Effector memory CD8-positive, alpha-beta T cell (primary cell): ENCODE measurements at regions not wholly inside any gene's neighbourhood (a gene's known extent, or its start where the extent isn't known, plus 50 kb on each side); places are given as distances from the start of the nearest gene placed in this dataset.

Source experiments
- ATAC-seq: fragments of 150-1000 bp; cut with Tn5 transposase; replicated peaks from 2 replicates; pipeline ENCODE4 v1.10.0; 2021; ENCODE audit warnings: mild to moderate bottlenecking, moderate library complexity
- DNase-seq, 3 experiments: peaks; one replicate each; pipeline ENCODE4 v3.0.0; 2021
- H3K27ac Mint-ChIP-seq, 2 donors: one replicate each; pipeline ENCODE4 v1.8.0; 2022; ENCODE audit warnings: mild to moderate bottlenecking in 2 of 2, mixed read lengths in 2 of 2, moderate library complexity in 2 of 2
- H3K27me3 Mint-ChIP-seq, 2 donors: one replicate each; pipeline ENCODE4 v1.8.0; 2022; ENCODE audit warnings: mixed read lengths in 2 of 2
- H3K36me3 Mint-ChIP-seq: one replicate; pipeline ENCODE4 v1.8.0; 2022; ENCODE audit warnings: mild to moderate bottlenecking, moderate library complexity, mixed read lengths; ENCODE audit not compliant: insufficient read depth
- H3K4me1 Mint-ChIP-seq, 2 donors: one replicate each; pipeline ENCODE4 v1.8.0; 2022; ENCODE audit warnings: low read depth in 2 of 2, mixed read lengths in 2 of 2
- H3K4me3 Mint-ChIP-seq, 2 donors: one replicate each; pipeline ENCODE4 v1.8.0; 2022; ENCODE audit warnings: mild to moderate bottlenecking in 2 of 2, mixed read lengths in 2 of 2, moderate library complexity in 2 of 2
- H3K9me3 Mint-ChIP-seq, 2 donors: one replicate each; pipeline ENCODE4 v1.8.0; 2022; ENCODE audit warnings: mixed read lengths in 2 of 2

DNA sequence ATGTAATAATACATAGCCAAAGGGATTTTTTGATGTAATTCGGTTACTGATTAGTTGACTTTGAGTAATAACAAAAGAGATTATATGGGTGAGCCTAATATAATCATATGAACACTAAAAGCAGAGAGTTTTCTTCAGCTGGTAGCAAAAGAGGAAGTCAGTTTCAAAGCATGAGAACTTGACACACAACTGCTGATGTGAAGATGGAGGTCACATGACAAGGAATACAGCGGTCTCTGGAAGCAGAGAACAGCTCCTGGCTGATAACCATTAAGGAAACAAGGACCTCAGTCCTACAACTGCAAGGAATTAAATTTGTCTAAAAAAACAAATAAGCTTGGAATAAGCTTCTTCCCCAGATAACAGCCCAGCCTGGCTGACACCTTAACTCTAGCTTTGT is 119.1 kb upstream of the PRNP start:
- DNase-seq (no peak), ATAC-seq (no peak)
- no peaks in the 10 kb centered on the region for H3K9me3 Mint-ChIP-seq
- no peak overlapping the region for H3K4me3 Mint-ChIP-seq
- H3K4me1 Mint-ChIP-seq = no peaks in the 10 kb centered on the region
- no peaks in the 10 kb centered on the region for H3K36me3 Mint-ChIP-seq
- no peak overlapping the region for H3K27ac Mint-ChIP-seq
- peaks cover 30 to 66% of the 10 kb centered on the region in 2 donors for H3K27me3 Mint-ChIP-seq

DNA sequence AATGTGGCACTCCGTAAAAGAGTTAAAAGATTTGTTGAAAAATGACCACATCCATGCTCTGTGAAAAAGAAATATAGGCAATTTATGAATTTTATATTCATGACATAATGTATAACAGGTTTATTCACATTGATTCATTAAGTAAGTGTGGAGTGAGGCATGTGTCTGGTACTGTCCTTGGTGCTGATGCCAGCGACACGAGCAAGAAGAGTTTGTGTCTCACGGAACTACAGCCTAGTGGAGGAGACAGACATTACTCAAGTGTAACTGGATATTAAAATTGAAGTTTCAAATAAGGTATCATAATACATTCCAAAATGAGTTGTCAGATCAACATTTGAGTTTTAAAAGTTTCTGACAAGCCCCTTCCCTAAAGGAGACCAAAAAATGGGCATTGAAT is 122.7 kb upstream of the PRNP start:
- no peaks in the 10 kb centered on the region for H3K9me3 Mint-ChIP-seq
- H3K27me3 Mint-ChIP-seq = peaks cover 53 to 63% of the 10 kb centered on the region in 2 donors
- no peak for ATAC-seq
- H3K4me1 Mint-ChIP-seq = no peaks in the 10 kb centered on the region
- H3K4me3 Mint-ChIP-seq = no peak overlapping the region
- no peak for DNase-seq
- no peaks in the 10 kb centered on the region for H3K36me3 Mint-ChIP-seq
- no peak overlapping the region for H3K27ac Mint-ChIP-seq

DNA sequence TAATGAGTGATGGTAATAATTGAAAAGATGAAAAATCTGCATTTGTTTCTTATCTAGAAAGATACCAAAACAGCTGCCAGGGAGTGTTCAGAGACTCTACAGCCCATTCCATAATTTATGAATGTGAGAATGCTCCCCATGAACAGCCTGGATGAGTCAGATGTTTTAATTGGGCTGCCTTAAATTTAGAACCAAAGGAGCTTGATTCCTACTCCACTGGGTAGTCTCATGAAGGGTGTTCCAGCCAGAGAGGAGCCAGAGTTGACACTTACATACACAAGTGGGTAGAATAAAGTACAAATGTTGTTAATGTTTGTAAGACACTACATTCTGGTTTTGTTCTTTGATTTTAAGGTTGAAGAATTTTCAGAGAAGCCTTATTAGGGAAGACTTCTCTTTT is 123.2 kb upstream of the PRNP start:
- DNase-seq (no peak), ATAC-seq (no peak)
- Mint-ChIP-seq H3K9me3 (no peaks in the 10 kb centered on the region), H3K4me3 (no peak overlapping the region), H3K27me3 (peaks cover 53 to 68% of the 10 kb centered on the region in 2 donors), H3K27ac (no peak overlapping the region), H3K36me3 (no peaks in the 10 kb centered on the region), H3K4me1 (no peaks in the 10 kb centered on the region)

DNA sequence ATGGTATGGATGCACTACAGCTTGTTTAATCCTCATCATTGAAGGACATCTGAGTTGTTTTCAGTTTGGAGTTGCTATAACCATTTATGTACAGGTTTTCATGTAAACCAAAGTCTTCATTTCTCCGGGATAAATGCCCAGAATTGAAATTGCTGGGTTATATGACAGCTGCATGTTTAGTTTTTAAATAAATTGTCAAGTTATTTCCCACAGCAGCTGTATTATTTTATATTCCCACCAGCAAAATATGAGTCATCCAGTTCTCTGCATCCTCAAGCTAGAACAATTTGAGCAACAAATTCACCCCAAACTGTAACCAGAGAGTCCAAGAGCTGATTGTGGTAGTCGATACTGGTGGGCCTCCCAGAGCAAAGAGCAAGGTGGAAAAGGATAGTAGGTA is 125.6 kb upstream of the PRNP start:
- H3K36me3 Mint-ChIP-seq = no peaks in the 10 kb centered on the region

DNA sequence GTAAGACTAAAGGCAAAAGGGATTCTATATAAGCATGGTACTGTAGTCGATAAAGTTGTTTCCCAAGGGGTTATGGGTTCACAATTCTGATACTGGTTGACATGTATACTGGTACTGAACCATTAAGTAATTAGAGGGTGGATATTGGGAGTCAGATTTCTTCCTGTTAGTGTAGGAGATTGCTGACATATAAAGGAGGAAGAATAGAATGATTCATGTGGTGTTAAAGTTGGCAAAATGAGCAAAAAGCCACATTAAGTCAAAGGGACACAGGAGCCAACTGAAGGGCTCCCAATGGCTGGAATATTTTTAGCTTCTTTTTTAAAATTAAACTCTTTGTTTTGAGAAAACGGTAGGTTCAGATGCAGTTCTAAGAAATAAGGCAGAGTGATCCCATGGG is 126.3 kb upstream of the PRNP start:
- Mint-ChIP-seq H3K9me3 (no peaks in the 10 kb centered on the region), H3K27me3 (peaks cover 61 to 77% of the 10 kb centered on the region in 2 donors), H3K4me3 (no peak overlapping the region), H3K4me1 (no peaks in the 10 kb centered on the region), H3K27ac (no peak overlapping the region), H3K36me3 (no peaks in the 10 kb centered on the region)
- ATAC-seq = no peak
- DNase-seq = no peak

More for the DNA sequence above, 125.6 kb upstream of the PRNP start:
- no peak overlapping the region for H3K4me3 Mint-ChIP-seq
- ATAC-seq (no peak), DNase-seq (no peak)
- no peak overlapping the region for H3K27ac Mint-ChIP-seq
- no peaks in the 10 kb centered on the region for H3K4me1 Mint-ChIP-seq
- H3K27me3 Mint-ChIP-seq = peaks cover 60 to 71% of the 10 kb centered on the region in 2 donors
- no peaks in the 10 kb centered on the region for H3K9me3 Mint-ChIP-seq

DNA sequence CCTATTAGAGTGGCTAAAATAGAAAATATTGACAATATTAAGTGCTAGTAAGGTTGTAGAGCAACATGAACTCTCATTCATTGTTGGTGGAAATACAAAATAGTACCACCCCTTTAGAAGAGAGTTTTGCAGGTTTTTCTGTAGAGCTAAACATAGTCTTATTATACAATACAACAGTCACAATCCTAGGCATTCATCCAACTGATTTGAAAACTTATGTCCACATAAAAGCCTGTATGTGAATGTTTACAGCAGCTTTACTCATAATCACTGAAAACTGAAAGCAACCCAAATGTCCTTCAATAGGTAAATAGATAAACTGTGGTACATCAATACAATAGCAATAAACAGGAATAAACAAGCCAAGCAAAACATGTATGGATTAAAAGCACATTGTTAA is 127.2 kb upstream of the PRNP start:
- Mint-ChIP-seq H3K27me3 (peaks cover 62 to 77% of the 10 kb centered on the region in 2 donors), H3K9me3 (no peaks in the 10 kb centered on the region), H3K27ac (no peak overlapping the region), H3K36me3 (no peaks in the 10 kb centered on the region), H3K4me1 (no peaks in the 10 kb centered on the region), H3K4me3 (no peak overlapping the region)
- DNase-seq = no peak
- no peak for ATAC-seq

DNA sequence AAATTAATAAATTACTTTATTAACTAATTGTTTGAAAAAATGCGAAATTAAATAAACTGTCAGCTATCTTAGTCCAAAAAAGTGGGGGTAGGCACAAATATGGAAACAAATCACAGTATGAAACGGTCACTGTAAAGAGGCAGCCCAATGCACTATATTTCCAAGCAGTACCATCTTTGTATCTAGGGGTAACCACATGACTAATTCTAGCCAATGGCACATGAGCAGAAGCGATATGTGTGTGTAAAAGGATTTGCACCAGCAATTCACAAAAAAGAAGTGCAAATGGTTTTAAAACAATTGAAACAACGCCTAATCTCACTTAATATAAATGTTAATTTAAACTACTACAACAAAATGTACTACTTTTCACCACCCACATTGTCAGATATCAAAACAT is 129.5 kb upstream of the PRNP start:
- DNase-seq = no peak
- H3K9me3 Mint-ChIP-seq = no peaks in the 10 kb centered on the region
- H3K27ac Mint-ChIP-seq = no peak overlapping the region
- H3K4me3 Mint-ChIP-seq = no peak overlapping the region
- no peaks in the 10 kb centered on the region for H3K36me3 Mint-ChIP-seq
- no peak for ATAC-seq
- peaks cover 60 to 65% of the 10 kb centered on the region in 2 donors for H3K27me3 Mint-ChIP-seq
- no peaks in the 10 kb centered on the region for H3K4me1 Mint-ChIP-seq

DNA sequence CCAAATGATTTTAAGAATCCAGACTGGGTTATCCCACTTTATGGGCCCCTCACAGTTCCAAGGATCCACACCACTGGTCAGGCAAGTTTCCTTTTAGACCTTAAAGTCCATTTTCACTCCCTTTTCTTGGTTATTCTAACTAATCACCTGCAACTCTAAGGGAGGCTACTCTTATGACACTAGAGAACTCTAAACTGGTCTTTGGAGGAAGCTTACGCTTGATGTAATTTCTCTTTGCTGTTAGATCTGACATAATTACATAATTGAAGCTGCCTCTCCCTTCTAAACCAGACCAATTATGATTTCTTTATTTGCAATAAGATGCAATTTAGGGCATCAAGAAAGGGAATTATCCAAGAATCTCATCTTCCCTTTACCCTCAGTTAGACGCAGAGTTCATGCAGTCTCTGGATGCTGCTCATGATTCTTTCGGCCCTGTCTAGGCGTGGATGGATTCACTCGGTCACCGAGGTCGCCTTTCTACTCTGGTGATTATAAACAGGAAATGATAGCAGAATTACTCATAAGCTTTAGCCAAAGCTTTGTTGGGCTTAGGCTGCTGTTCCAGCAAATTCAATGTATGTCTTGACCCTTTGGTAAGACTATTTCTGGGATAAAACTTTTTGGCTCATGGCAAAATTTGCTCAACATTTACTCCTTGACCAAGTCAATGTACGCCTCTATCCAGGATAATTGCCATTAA is 130.9 kb upstream of the PRNP start:
- Mint-ChIP-seq H3K4me3 (no peak overlapping the region), H3K27me3 (peaks cover 53 to 62% of the 10 kb centered on the region in 2 donors), H3K27ac (no peak overlapping the region), H3K9me3 (no peaks in the 10 kb centered on the region), H3K36me3 (no peaks in the 10 kb centered on the region), H3K4me1 (no peaks in the 10 kb centered on the region)
- no peak for DNase-seq
- no peak for ATAC-seq

DNA sequence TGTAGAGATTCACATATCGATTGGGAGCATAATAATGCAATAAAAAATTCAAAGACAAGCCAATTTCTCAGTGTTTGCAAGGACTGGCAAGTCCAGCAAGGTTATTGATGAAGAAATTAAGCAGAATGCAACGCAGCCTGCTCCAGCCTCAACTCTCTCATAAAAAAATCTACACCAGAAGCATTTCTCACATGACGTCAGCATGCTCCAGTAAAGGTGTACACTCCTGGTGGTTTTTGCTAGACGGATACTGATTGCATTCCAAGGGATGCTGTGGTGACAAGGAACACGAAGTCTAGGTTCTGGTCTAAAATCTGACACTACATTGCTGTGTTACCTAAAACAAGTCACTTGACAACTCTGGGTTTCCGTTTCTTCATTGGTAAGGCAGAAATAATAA is 131.9 kb upstream of the PRNP start:
- Mint-ChIP-seq H3K4me1 (no peaks in the 10 kb centered on the region), H3K27me3 (peaks cover 54 to 64% of the 10 kb centered on the region in 2 donors), H3K27ac (no peak overlapping the region), H3K4me3 (no peak overlapping the region), H3K9me3 (no peaks in the 10 kb centered on the region), H3K36me3 (no peaks in the 10 kb centered on the region)
- ATAC-seq (no peak), DNase-seq (no peak)

DNA sequence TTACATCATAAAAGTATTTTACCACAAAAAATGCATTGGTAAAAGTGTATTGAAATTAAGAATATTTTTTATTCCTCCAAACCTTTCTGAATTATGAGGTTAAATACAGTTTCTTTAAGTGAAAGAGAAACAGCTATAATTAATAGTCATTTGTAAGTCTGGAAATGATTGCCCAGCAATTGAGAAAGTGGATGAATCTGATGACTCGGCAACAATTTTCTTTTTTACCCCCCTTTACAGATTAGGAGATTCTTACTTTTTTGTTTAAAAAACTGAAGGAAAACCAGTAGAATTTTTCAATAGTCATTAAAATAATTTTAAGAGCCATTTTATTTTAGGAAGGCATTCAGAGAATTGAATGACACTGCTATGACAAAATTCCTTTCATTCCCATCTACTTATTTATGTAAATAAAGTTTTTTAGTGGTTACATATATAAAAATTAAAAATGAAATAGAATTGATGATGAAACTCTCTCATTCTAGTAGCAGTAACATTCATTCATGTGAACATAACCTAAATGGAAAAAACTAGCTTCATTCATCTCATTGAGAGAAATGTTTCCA is 134.1 kb upstream of the PRNP start:
- Mint-ChIP-seq H3K4me3 (no peak overlapping the region), H3K4me1 (no peaks in the 10 kb centered on the region), H3K9me3 (no peaks in the 10 kb centered on the region), H3K27ac (no peak overlapping the region), H3K27me3 (peaks cover 55% of the 10 kb centered on the region in 2 donors), H3K36me3 (no peaks in the 10 kb centered on the region)
- no peak for DNase-seq
- no peak for ATAC-seq

DNA sequence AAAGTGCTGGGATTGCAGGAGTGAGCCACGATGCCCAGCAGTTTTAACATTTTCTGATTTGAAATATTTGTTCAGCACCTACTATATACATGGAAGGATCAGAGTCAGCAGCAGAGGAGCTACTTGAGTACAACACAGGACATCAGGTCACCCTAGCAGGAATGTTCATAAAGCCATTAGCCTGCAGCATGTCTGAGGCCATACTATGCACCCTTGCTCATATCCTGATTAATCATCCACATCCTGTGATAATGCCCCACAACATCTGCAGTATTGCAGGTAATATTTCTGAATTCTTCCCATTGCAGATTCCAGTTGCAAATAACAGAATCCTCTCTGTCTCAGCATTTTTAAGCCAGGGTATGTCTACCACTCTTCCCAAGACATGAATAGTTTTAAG is 135.5 kb upstream of the PRNP start:
- H3K4me1 Mint-ChIP-seq = no peaks in the 10 kb centered on the region
- ATAC-seq (no peak), DNase-seq (no peak)
- H3K27me3 Mint-ChIP-seq = peaks cover 66 to 67% of the 10 kb centered on the region in 2 donors
- no peak overlapping the region for H3K4me3 Mint-ChIP-seq
- H3K27ac Mint-ChIP-seq = no peak overlapping the region
- no peaks in the 10 kb centered on the region for H3K36me3 Mint-ChIP-seq
- no peaks in the 10 kb centered on the region for H3K9me3 Mint-ChIP-seq

DNA sequence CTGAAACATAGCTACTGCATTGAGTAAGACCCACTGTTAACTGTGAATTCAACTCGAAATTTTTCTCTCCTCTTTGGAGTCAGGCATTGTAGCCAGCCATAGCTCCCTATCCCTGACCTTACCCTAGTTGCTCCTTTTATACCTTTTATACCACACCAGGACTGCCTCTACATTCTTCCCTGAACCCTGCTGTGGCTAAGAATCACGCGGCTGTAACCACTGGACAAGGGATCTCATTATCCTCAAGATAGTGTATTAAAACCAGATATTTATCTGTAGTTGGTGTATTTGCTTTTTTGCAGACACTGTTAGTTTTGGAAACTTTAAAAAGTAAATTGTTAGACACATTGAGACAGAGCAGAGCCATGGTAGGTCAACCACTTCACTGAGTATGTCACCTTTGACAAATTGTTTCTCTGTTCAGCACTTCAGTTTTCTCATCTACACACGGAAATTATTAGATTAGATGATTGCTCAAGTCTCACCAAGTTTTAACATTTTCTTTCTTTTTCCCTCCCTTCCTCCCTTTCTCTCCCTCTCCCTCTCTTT is 136.5 kb upstream of the PRNP start:
- peaks cover 66 to 68% of the 10 kb centered on the region in 2 donors for H3K27me3 Mint-ChIP-seq
- H3K9me3 Mint-ChIP-seq = no peaks in the 10 kb centered on the region

DNA sequence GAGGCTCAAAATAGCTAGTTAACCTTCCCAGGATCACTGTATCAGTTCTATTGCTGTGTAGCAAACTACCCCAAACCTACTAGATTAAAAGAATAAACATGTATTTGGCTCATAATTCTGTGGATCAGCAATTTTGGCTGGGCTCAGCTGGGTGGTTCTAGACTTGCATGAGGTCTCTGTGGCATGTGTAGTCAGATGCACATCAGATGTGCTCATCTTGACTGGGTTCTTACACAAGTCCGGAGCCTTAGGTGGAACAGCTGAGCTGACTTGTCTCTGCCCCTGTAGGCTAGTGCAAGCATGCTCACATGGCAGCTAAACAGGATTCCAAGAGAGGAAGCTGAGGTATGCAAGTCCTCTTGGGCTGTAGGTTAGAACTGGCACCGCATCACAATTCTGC is 137.7 kb upstream of the PRNP start:
- Mint-ChIP-seq H3K4me1 (no peaks in the 10 kb centered on the region), H3K4me3 (no peak overlapping the region), H3K36me3 (no peaks in the 10 kb centered on the region), H3K27ac (no peak overlapping the region), H3K9me3 (no peaks in the 10 kb centered on the region), H3K27me3 (peaks cover 65% of the 10 kb centered on the region in 2 donors)
- DNase-seq (no peak), ATAC-seq (no peak)

More for the DNA sequence above, 136.5 kb upstream of the PRNP start:
- no peak for DNase-seq
- H3K4me3 Mint-ChIP-seq = no peak overlapping the region
- H3K4me1 Mint-ChIP-seq = no peaks in the 10 kb centered on the region
- no peak for ATAC-seq
- no peaks in the 10 kb centered on the region for H3K36me3 Mint-ChIP-seq
- no peak overlapping the region for H3K27ac Mint-ChIP-seq

DNA sequence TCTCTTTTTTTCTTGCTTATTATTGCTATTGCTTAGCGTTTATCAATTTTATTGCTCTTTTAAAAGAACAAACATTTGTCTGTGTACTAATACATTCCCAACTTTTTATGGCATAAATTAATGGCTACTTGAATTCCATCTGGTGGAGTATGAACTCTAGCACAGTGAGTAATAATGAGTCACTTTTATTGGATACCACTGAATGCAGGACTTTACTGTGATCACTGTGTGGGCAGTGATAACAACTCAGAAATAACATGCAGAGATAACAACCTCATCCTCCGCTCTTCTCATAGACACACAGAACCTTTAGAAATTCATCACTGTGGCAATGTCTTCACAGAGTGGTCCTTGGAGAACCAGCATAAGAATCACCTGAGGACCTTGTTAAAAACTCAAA is 139.5 kb upstream of the PRNP start:
- Mint-ChIP-seq H3K36me3 (no peaks in the 10 kb centered on the region), H3K27me3 (peaks cover 59 to 67% of the 10 kb centered on the region in 2 donors), H3K4me1 (no peaks in the 10 kb centered on the region), H3K9me3 (no peaks in the 10 kb centered on the region), H3K27ac (no peak overlapping the region), H3K4me3 (no peak overlapping the region)
- DNase-seq (no peak), ATAC-seq (no peak)
